GM12878 (cell line): ENCODE measurements at regions not wholly inside any gene's neighbourhood (a gene's known extent, or its start where the extent isn't known, plus 50 kb on each side); places are given as distances from the start of the nearest gene placed in this dataset.

Experiments used
- BCL11A ChIP-seq: IDR thresholded peaks from 2 replicates; pipeline ENCODE4 v1.6.1; 2011; ENCODE audit warnings: low read depth, low read length
- FOXM1 ChIP-seq: IDR thresholded peaks from 2 replicates; pipeline ENCODE4 v1.6.1; 2012; ENCODE audit warnings: low read depth, mild to moderate bottlenecking, inconsistent platforms, low read length, moderate library complexity
- IKZF1 ChIP-seq: fragments of 450-650 bp; conservative IDR thresholded peaks from 2 replicates; pipeline ENCODE4 v1.6.1; 2017; ENCODE audit warnings: antibody characterized with exemption, mild to moderate bottlenecking
- PKNOX1 ChIP-seq: fragments of 450-650 bp; IDR thresholded peaks from 2 replicates; pipeline ENCODE4 v1.6.1; 2016; ENCODE audit warnings: mild to moderate bottlenecking
- POLR2A ChIP-seq: IDR thresholded peaks from 2 replicates; pipeline ENCODE4 v1.6.1; 2011; ENCODE audit warnings: low read depth, mild to moderate bottlenecking, low read length
- POLR2AphosphoS5 ChIP-seq: IDR thresholded peaks from 2 replicates; pipeline ENCODE4 v1.6.1; 2011; ENCODE audit warnings: mild to moderate bottlenecking, low read length, inconsistent platforms
- RCOR1 ChIP-seq: conservative IDR thresholded peaks from 2 replicates; pipeline ENCODE4 v1.6.1; 2012; ENCODE audit warnings: low read depth, low read length, improper control_type of control experiment
- RFX5 ChIP-seq: IDR thresholded peaks from 2 replicates; pipeline ENCODE4 v1.6.1; 2011; ENCODE audit warnings: low read depth, low read length, improper control_type of control experiment
- STAT3 ChIP-seq: IDR thresholded peaks from 2 replicates; pipeline ENCODE4 v1.6.1; 2011; ENCODE audit warnings: low read depth, low read length, improper control_type of control experiment
- ZZZ3 ChIP-seq: IDR thresholded peaks from 2 replicates; pipeline ENCODE4 v1.6.1; 2011; ENCODE audit warnings: low read depth; ENCODE audit not compliant: control insufficient read depth, insufficient read length
- TF ChIP-seq, protein P1 (sequence below), 3 experiments: IDR thresholded peaks in 2 of 3; conservative IDR thresholded peaks in 1 of 3; 2 replicates each; pipeline ENCODE4 v1.5.1; 2011; ENCODE audit warnings: low read depth in 3 of 3, low read length in 3 of 3, mild to moderate bottlenecking in 3 of 3, control low read depth in 2 of 3, moderate library complexity in 2 of 3, inconsistent platforms in 1 of 3, mixed read lengths in 1 of 3; ENCODE audit not compliant: control insufficient read depth in 2 of 3, insufficient read depth in 1 of 3; ENCODE audit errors: extremely low read depth in 1 of 3

GRCh38 chr9:85246541-85246940 is 495.2 kb downstream of the AGTPBP1 start:
- TF ChIP-seq RCOR1 = no peak
- TF ChIP-seq, protein P1, sequence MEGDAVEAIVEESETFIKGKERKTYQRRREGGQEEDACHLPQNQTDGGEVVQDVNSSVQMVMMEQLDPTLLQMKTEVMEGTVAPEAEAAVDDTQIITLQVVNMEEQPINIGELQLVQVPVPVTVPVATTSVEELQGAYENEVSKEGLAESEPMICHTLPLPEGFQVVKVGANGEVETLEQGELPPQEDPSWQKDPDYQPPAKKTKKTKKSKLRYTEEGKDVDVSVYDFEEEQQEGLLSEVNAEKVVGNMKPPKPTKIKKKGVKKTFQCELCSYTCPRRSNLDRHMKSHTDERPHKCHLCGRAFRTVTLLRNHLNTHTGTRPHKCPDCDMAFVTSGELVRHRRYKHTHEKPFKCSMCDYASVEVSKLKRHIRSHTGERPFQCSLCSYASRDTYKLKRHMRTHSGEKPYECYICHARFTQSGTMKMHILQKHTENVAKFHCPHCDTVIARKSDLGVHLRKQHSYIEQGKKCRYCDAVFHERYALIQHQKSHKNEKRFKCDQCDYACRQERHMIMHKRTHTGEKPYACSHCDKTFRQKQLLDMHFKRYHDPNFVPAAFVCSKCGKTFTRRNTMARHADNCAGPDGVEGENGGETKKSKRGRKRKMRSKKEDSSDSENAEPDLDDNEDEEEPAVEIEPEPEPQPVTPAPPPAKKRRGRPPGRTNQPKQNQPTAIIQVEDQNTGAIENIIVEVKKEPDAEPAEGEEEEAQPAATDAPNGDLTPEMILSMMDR (IDR thresholded peaks at IDR 0.05 in 2 of 3, conservative IDR thresholded peaks at IDR 0.05 in 1 of 3; ENCODE audit: control insufficient read depth in 2 of 3, extremely low read depth in 1 of 3, insufficient read depth in 1 of 3, low read depth in 3 of 3, low read length in 3 of 3) = no peak
- TF ChIP-seq ZZZ3 = no peak
- no peak for TF ChIP-seq STAT3
- TF ChIP-seq IKZF1 = no peak
- no peak for TF ChIP-seq PKNOX1
- no peak for TF ChIP-seq POLR2AphosphoS5
- TF ChIP-seq RFX5 = no peak
- no peak for TF ChIP-seq FOXM1
- no peak for TF ChIP-seq POLR2A
- TF ChIP-seq BCL11A = no peak
